ENCODE measurements at regions not wholly inside any gene's neighbourhood (a gene's known extent, or its start where the extent isn't known, plus 50 kb on each side); places are given as distances from the start of the nearest gene placed in this dataset.

DNA sequence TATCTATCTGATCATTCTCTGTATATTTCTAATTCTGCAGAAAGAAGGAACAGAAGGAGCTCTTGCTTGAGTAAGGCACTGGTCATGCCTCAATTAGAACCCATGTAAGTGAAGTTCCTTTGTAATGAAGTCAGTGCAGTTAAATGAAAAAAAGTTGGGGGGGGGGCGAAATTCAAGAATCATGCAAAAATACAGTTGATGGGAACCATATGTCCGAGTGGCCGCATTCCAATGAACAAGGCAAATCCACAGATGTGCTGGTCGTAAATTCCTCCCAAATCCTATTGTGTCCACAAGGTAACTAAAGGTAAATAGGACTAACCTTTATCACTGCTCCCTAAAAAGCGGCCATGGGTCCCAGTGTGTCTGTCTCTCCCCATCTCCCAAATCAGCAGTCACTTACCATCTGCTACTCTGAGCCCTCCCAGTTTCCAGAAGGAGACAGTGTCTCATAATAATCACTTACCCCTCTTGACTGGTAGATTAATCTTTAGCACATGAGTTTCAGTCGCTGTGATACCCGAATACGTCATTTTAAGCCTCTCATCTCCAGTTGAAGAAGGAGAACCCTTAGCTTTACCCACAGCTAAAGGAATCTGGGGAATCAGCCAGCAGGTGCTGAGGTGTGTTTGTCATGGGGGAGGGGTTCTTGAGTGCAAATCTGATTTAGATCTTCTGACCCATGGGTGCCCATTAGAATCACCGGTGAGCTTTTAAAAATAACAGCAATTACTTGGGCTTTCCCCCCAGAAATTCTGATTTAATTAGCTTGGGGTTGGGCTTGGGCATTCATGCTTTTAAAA lies 56.3 kb upstream of the EPHB3 start:
- WGBS (ENCODE audit: insufficient coverage, insufficient replicate concordance, low lambda C conversion rate, missing lambda C conversion rate), result 9% methylated on average over 8 of the region's 9 CpGs
- no peak for TF ChIP-seq POLR2AphosphoS2 (IDR thresholded peaks at IDR 0.05; ENCODE audit: low read depth, low read length)
- TF ChIP-seq, protein P1, sequence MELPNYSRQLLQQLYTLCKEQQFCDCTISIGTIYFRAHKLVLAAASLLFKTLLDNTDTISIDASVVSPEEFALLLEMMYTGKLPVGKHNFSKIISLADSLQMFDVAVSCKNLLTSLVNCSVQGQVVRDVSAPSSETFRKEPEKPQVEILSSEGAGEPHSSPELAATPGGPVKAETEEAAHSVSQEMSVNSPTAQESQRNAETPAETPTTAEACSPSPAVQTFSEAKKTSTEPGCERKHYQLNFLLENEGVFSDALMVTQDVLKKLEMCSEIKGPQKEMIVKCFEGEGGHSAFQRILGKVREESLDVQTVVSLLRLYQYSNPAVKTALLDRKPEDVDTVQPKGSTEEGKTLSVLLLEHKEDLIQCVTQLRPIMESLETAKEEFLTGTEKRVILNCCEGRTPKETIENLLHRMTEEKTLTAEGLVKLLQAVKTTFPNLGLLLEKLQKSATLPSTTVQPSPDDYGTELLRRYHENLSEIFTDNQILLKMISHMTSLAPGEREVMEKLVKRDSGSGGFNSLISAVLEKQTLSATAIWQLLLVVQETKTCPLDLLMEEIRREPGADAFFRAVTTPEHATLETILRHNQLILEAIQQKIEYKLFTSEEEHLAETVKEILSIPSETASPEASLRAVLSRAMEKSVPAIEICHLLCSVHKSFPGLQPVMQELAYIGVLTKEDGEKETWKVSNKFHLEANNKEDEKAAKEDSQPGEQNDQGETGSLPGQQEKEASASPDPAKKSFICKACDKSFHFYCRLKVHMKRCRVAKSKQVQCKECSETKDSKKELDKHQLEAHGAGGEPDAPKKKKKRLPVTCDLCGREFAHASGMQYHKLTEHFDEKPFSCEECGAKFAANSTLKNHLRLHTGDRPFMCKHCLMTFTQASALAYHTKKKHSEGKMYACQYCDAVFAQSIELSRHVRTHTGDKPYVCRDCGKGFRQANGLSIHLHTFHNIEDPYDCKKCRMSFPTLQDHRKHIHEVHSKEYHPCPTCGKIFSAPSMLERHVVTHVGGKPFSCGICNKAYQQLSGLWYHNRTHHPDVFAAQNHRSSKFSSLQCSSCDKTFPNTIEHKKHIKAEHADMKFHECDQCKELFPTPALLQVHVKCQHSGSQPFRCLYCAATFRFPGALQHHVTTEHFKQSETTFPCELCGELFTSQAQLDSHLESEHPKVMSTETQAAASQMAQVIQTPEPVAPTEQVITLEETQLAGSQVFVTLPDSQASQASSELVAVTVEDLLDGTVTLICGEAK (IDR thresholded peaks at IDR 0.05; ENCODE audit: borderline replicate concordance), result no peak
- no peak for TF ChIP-seq NBN (IDR thresholded peaks at IDR 0.05)
- no peak for TF ChIP-seq SMARCA5 (IDR thresholded peaks at IDR 0.05)
- no peak for TF ChIP-seq CREM (IDR thresholded peaks at IDR 0.05; ENCODE audit: low read depth)
- TF ChIP-seq NR2C1 (IDR thresholded peaks at IDR 0.05), result no peak
- no peak for TF ChIP-seq CHD4 (IDR thresholded peaks at IDR 0.05)
- TF ChIP-seq HDAC6 (IDR thresholded peaks at IDR 0.05; ENCODE audit: unreplicated experiment), result no peak
- TF ChIP-seq SIN3A (IDR thresholded peaks at IDR 0.05; ENCODE audit: low read depth, low read length), result no peak
- TF ChIP-seq, protein P2, sequence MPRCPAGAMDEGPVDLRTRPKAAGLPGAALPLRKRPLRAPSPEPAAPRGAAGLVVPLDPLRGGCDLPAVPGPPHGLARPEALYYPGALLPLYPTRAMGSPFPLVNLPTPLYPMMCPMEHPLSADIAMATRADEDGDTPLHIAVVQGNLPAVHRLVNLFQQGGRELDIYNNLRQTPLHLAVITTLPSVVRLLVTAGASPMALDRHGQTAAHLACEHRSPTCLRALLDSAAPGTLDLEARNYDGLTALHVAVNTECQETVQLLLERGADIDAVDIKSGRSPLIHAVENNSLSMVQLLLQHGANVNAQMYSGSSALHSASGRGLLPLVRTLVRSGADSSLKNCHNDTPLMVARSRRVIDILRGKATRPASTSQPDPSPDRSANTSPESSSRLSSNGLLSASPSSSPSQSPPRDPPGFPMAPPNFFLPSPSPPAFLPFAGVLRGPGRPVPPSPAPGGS (IDR thresholded peaks at IDR 0.05; ENCODE audit: borderline replicate concordance, insufficient read depth, low read depth, low read length, poor library complexity, severe bottlenecking), result no peak
- TF ChIP-seq NR2F1 (conservative IDR thresholded peaks at IDR 0.05), result no peak
- no peak for TF ChIP-seq CREB1 (IDR thresholded peaks at IDR 0.05; ENCODE audit: low read depth)
- no peak for TF ChIP-seq TBL1XR1 (IDR thresholded peaks at IDR 0.05; ENCODE audit: low read depth, low read length)
- no peak for TF ChIP-seq POU2F2 (IDR thresholded peaks at IDR 0.05; ENCODE audit: borderline replicate concordance, low read depth, low read length)
- TF ChIP-seq, protein P3, sequence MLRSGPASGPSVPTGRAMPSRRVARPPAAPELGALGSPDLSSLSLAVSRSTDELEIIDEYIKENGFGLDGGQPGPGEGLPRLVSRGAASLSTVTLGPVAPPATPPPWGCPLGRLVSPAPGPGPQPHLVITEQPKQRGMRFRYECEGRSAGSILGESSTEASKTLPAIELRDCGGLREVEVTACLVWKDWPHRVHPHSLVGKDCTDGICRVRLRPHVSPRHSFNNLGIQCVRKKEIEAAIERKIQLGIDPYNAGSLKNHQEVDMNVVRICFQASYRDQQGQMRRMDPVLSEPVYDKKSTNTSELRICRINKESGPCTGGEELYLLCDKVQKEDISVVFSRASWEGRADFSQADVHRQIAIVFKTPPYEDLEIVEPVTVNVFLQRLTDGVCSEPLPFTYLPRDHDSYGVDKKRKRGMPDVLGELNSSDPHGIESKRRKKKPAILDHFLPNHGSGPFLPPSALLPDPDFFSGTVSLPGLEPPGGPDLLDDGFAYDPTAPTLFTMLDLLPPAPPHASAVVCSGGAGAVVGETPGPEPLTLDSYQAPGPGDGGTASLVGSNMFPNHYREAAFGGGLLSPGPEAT (IDR thresholded peaks at IDR 0.05; ENCODE audit: low read depth), result no peak
- TF ChIP-seq NFXL1 (IDR thresholded peaks at IDR 0.05; ENCODE audit: borderline replicate concordance), result no peak
- no peak for TF ChIP-seq TCF7 (IDR thresholded peaks at IDR 0.05; ENCODE audit: borderline replicate concordance)
- intact Hi-C loops (cut with micrococcal nuclease; ENCODE audit: unreplicated experiment), result no loop called here
- Histone ChIP-seq H3K4me2 (ENCODE audit: control insufficient read depth, insufficient read depth) (no peak overlapping the region), H3K9me3 (replicated peaks; ENCODE audit: control insufficient read depth, insufficient read depth, low read length) (no peaks in the 10 kb centered on the region), H3K36me3 (ENCODE audit: control insufficient read depth in 2 of 2, insufficient read depth in 2 of 2, low read length in 1 of 2) (no peaks in the 10 kb centered on the region), H3K27ac (ENCODE audit: control insufficient read depth, insufficient read depth) (no peak overlapping the region), H4K20me1 (ENCODE audit: control insufficient read depth, insufficient read depth) (no peaks in the 10 kb centered on the region), H3K9ac (ENCODE audit: control insufficient read depth, insufficient read depth, low read length) (no peak overlapping the region), H3K27me3 (replicated peaks in 1 of 2; ENCODE audit: control insufficient read depth in 2 of 2, insufficient read depth in 2 of 2, low read length in 1 of 2) (peaks cover 2 to 5% of the 10 kb centered on the region in 2 experiments), H3K4me1 (ENCODE audit: control insufficient read depth, insufficient read depth, low read length) (no peaks in the 10 kb centered on the region), H2AFZ (ENCODE audit: control insufficient read depth, low read depth, low read length) (no peak overlapping the region), H3K79me2 (ENCODE audit: control insufficient read depth, insufficient read depth, low read length) (no peaks in the 10 kb centered on the region), H3K4me3 (no peak overlapping the region)
- BruUV-seq (replicated peaks), result no TSS peak
- SMC1A ChIA-PET (ENCODE audit: uncharacterized antibody, unreplicated experiment), result interaction anchor here (0.6 to 1.4 kb wide), 3 partner anchors 14 to 134 kb away, joined by 3 read pairs; no protein-coding TSS in a partner anchor
- CTCF ChIA-PET, result interaction anchor here (1.3 kb wide), 1 partner anchor 9 kb away, joined by 3 read pairs; no protein-coding TSS in a partner anchor
- ATAC-seq, result no peak
- DNase-seq (ENCODE audit: low read depth, low spot score), result no peak
- in situ Hi-C loops (cut with MboI), result no loop called here
- no peak for FAIRE-seq
- POLR2A ChIA-PET, result no interaction called here
- RAD21 ChIA-PET (ENCODE audit: unreplicated experiment), result no interaction called here
